M059J (cell line): ENCODE measurements at regions not wholly inside any gene's neighbourhood (a gene's known extent, or its start where the extent isn't known, plus 50 kb on each side); places are given as distances from the start of the nearest gene placed in this dataset.
A peak's percentile ranks its signal among the peaks of the same experiment; 100 is the strongest.
"Not testable (repeated sequence)": the region's sequence is repeated elsewhere in the genome, so short reads cannot be mapped to it uniquely, and the experiment has no call there.

ENCODE experiments used
- DNase-seq: peaks from one replicate; pipeline ENCODE4 v3.0.0-alpha.2; 2012; ENCODE audit warnings: low read depth

DNA sequence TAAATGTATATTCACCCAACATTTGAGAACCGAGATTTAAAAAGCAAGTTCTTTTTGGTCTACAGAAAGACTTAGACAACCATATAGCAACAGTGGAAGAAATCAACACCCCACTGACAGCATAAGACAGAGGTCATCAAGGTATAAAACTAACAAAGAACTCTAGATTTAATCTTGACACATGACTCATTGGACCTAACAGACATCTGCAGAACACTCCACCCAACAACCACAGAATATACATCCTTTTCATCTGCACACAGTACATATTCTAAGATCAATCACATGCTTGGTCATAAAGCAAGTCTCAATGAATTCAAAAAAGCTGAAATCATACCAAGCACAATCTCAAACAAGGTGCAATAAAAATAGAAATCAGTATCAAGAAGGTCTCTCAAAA, 65.8 kb downstream of the SPIN4 start:
- DNase-seq, result peak; percentile 2

DNA sequence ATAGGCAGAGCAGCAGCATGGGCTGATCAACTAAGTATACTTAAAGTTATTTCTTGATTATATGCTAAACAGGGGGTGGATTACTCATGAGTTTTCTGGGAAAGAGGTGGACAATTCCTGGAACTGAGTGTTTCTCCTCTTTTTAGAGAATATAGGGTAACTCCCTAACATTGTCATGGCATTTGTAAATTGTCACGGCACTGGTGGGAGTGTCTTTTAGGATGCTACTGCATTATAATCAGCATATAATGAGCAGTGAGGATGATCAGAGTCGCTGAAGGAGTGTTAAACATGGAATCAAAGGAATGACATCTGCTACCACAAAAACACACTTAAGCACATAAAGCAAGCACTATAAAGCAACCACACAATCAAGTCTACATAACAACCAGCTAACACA, 66.5 kb downstream of the SPIN4 start:
- DNase-seq, result no peak

DNA sequence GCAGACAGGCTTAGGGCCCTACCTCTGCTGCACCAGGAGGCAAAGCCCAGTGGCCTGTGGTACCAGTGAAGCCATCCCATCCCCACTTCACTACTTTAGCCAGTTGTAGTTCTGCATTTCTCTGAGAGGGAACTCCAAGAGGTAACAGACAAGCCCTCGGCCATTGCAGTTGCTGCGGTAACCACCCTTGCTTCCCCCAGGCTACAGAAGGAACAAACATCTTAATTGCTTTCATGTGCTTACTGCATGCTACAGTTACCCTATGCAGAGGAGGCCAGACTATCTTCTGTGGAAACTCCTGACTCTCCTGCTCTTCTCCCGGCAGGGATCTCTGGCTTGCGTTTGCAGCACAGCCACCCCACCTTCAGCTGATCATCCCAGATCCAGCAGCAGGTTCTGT, 67.8 kb downstream of the SPIN4 start:
- no peak for DNase-seq

DNA sequence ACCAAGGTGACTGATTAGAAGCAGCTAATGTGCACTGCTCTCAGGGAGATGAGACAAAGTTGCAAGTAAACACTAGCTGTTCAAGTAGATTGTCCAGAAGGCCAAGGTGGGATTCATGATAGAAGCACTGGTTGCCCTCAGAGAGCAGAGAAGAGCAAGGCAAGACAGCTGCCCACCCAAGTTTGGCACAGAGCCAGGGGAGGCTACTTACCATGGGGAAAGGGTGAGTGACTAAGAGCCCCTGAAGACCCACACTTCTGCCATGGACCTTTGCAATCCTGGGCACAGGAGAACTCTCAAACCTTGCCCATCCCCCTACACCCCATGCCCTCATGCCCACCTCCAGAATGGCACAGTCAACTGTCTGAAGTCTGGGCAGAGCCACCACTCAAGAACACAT, 68.3 kb downstream of the SPIN4 start:
- no peak for DNase-seq

DNA sequence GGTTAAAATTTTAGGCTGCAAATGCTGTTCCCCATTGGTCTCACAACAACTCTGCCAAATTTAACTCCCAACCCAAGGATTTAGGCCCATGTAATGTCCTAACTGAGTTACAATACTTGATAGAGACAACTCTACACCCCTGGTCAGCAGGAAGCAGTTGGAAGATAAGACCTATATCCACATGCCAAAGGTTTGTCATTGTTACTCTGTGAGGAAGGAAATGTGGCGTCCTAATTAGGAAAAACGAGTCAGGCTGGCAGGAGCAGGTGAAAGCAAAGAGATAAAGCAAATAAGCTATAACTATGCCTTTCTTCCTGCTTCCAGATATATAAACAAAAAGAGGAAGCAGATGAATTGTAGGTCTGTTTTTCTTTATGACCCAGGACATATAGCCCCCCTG, 69.1 kb downstream of the SPIN4 start:
- no peak for DNase-seq

DNA sequence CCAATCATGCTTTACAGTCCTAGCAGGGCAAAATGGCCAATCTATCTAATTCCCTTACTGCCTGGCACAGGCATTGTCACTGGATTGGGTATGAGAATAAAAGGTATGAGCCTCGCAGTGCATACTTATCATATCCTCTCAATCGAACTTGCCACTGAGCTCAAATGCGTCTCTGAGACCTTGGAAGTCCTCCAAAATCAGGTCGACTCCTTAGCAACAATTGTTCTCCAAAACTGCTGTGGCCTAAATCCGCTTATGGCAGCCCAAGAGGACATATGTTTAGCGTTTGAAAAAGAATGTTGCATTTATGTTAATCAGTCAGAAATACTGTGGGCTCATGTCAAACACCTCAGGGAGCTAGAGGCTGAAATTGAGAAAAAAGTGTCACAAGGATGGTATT, 69.7 kb downstream of the SPIN4 start:
- no peak for DNase-seq

DNA sequence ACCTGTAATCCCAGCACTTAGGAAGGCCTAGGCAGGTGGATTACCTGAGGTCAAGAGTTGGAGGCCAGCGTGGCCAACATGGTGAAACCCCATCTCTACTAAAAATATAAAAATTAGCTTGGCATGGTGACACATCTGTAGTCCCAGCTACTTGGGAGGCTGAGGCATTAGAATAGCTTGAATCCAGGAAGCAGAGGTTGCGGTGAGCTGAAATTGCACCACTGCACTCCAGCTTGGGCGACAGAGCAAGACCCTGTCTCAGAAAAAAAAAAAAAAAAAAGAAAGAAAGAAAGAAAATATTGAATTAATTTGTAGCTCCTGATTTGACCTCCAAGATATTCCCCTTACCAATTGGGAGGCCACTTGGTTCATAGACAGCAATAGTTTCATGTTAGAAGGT, 73.7 kb downstream of the SPIN4 start:
- not testable (repeated sequence) for DNase-seq

DNA sequence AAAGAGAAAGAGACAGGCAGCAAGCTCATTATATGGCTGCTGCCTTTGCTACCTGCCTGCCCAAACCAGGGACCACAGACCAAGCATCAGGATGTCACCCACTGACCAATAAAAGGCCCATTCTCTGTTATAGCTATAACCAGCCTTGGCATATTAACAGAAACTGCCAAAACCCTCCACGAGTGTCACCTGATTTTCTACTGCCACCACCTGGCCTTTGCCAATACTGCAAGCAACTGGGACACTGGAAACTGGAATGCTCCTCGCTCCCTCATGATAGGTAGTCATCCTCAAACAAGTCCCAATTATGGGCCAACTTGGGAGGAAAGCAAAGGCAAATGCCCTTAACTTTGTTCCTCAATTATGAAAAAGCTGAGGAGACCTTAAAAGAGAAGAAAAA, 76.0 kb downstream of the SPIN4 start:
- peak; percentile 35 for DNase-seq

DNA sequence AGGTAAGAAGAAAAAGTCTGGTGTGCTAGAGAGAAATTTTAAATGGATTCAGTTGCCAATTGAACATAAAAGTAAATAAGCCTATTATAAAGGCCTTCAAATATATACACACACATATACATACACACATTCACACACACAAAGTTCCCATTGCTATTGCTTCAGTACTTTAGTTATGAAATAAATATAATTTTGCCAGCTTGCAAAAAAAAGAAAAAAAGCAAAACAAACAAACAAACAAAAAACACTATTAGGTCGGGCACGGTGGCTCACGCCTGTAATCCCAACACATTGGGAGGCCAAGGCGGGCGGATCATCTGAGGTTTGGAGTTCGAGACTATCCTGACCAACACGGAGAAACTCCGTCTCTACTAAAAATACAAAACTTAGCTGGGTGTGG, 80.3 kb downstream of the SPIN4 start:
- DNase-seq, result no peak

DNA sequence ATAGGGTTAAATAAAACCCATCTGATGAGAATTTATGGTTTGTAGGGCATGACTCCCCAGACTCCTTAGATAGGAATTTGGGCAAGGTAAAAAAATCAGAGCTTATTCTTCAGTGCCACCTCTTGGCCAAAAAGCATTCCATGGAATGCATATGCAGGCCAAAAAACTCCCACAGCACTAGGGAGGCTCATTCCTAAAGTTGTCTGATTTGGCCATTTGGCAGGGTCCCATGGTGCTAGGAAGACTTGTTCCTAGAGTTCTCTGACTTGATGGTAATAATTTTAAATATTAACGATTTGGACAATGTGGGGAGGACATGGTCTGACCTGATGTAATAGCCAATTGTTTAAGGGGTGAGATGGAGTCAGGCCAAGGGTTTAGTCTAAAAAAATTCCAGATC, 93.0 kb downstream of the SPIN4 start:
- no peak for DNase-seq

DNA sequence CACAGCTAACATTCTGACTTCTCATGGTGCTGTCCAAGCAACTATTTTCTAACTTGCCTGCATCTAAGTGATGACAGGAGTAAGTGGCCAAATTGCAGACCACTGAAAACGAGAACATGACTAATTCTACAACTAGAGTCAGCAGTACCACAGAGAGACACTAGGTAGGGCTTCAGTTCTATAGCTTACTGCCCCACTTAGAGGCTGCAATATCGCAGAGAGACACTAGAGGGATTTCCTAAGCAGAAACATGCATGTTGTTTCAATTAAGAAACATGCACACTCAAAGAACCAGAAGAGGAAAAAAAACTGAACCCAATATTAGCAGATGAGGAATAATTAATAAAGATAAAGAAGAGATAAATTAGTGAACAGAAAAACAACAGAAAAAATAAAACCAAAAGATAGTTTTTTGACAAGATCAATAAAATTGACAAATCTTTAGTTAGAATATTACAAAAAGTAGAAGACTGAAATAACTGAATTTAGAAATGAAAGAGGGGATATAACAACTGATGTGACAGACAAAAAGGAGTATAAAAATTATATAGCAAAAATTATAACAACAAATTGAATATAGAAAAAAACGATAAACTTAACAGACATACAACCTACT, 100.8 kb downstream of the SPIN4 start:
- DNase-seq, result peak; percentile 78

DNA sequence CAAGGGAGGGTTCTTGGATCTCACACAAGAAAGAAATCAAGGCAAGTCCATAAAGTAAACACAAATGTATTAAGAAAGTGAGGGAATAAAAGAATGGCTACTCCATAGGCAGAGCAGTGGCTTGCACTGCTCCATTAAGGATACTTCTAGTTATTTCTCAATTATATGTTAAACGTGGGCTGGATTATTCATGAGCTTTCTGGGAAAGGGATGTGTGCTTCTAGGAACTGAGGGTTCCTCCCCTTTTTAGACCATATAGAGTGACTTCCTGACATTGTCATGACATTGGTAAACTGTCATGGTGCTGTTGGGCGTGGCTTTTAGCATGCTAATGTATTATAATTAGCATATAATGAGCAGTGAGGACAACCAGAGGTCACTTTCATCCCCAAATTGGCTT, 108.4 kb downstream of the SPIN4 start:
- not testable (repeated sequence) for DNase-seq

DNA sequence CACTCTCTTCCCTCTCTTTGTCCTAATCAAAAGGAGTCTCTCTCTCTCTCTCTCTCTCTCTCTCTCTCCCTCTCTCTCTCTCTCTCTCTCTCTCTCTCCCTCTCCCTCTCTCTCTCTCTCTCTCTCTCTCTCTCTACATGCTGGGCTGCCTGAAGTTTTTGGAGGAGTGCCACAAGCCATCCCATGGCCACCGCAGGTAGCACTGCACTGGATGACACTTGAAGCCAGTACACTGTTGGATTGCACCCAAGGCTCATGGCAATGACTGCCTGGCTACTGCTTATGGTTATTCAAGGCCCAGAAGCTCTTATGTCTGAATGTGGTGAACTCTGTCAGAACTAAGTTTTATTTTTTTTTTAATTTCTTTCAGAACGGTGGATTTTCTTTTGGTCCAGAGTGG, 115.2 kb downstream of the SPIN4 start:
- DNase-seq, result not testable (repeated sequence)

DNA sequence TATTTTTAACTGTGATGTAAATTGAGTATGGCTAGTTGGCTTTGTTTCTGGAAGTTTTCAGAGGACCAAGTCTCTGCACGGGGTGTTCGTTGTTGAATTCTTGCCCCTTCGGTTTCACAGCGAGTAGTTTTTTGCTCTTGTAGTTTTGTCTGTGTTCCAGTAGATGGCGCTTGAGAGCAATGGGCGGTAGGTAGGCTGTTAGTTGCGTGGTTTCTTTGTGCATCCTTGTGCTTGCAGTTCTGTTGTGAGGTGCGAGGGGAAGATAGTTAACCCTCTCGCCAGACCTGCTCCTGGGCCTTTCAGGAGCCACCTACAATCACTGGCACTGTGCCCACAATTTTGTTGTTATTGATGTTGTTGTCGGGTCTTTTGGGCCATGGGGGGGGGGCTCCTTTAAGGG, 118.1 kb downstream of the SPIN4 start:
- not testable (repeated sequence) for DNase-seq

DNA sequence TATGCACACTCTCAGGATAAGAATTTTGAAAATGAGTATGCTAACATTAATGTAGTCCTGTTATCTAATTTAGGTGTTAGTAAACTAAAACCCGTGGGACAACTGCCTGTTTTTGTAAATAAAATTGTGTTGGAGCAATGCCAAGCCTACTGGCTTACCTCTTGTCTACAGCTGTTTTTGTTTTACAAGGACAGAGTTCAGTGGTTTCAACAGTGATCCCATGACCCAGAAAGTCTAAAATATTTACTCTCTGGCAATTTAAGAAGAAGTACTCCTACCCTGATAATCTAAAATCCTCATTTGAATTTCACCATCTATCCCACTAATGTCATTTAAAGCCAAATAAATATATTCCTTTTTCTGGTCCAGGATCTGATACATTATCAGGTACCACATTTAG, 132.9 kb downstream of the SPIN4 start:
- DNase-seq, result not testable (repeated sequence)

DNA sequence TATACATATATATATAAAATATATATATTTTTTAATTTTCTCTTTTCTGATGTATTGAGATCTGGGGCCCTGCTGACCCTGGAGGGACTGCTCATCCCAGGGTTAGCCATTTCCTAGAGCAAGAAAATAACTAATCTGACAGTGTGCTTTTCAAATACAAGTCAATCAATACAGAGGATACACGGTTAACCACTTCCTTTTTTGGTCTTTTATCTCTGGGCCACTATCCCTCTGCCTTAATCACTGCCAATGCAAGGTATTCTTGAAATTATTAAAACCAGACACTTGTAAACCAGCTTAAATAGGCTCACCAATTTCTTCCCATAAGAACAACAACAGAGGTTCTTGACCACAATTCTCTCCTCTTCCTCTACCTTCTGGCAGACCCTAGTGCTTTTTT, 133.6 kb downstream of the SPIN4 start:
- not testable (repeated sequence) for DNase-seq

DNA sequence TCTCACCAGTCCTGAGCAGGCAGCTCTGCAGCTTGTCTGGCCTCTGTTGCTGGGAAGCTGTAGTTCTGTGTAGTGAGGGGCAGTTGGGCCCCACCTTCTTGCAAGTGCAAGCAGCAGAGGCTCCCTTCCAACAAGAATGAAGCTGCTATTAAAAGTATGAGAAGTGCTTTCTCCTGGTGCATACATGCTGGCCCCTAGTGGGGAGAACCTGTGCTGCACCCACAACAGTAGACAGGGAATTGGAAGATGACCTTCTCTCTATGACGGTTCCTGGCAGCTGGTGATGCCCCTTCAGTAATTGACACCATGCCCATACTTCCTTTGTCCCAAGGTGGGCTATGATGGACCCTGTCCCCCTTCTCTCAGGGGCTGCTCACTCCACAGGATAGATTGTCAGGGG, 141.5 kb downstream of the SPIN4 start:
- not testable (repeated sequence) for DNase-seq

DNA sequence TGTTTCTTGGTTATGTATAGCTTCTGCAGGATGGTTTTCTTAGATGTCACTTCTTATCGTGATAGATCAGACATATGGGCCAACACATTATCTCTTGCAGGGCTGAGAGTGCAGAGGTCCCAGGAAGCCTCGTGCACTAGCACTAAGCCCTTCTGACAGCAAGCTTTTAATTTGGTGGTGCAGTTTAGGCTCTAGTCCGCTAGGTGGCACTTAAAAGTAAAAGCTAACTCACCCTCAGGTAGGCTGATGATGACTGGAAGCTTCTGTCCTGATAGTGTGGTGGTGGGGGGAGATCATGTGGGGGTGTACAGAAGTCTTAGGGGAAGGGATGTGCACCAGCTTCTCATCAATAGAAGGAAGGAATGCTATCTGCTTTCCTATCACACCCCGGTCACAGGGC, 142.0 kb downstream of the SPIN4 start:
- DNase-seq, result not testable (repeated sequence)

DNA sequence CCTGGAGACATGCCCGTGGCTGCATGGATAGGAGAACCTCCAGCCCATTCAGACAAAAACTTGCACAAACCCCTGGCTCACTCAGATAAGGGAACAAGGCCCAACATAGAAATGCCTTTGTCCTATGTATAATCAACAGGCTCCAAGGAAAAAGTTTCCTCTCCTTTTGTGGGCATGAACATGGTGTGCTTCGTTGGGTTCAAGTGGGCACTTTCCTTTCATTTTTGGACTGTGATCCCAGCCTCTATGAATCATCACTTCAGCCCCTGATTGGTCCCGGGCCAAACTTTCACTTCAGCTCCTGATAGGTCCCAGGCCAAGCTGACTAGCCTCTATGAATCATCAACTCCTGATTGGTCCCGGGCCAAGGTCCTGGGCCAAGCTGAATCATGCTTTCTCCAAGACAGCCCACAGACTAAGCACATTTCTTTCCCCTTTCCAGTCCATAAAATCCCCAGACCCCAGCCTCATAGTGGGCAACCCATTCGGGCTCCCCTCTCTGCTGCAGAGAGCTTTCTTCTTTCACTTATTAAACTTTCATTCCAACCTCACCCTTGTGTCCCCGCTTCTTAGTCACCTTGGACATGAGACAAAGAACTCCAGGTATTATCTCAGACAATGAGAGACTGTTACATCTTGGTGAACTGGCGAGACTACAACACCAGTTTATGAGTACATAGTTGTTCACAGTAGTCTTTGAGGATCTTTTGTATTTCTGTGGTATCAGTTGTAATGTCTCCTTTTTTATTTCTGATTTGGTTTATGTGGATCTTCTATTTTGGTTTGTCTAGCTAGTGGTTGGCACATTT, 146.7 kb downstream of the SPIN4 start:
- DNase-seq, result not testable (repeated sequence)

DNA sequence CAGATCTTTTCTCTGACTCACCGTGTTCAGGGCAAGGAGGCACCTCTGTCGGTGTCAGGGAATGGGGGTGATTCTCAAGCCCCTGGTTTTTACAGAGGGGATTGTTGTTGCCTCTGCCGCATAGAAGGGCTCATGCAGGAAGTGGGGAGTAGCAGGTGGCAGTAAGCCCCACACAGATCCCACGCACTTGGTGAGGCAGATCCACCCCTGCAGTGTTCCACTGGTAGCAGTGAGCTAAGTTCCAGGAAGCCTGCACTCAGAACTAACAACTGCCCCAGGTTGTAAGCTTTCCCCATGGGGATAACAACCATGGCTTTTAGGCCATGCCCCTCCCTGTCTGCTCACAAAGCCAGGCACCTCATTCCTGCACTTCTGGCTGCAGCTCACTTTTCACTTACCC, 149.1 kb downstream of the SPIN4 start:
- DNase-seq, result not testable (repeated sequence)

DNA sequence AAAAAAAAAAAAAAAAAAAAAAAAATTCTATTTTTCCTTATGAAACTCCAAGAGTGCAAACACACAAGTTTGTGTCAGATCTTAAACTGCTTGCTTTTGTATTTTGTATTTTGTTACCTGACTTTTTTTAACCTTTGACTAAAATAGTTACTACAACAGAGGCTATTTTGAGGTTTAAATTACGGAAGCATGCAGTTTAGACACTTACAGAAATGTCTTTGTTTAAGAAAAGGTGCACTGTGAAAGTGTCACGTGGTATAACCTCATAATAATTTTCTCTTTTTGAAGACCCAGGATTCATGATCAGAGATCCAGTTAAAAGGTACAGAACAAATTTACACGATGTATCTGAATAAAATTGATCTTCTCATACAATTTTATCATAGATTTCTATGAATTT, 152.4 kb downstream of the SPIN4 start:
- DNase-seq, result not testable (repeated sequence)

DNA sequence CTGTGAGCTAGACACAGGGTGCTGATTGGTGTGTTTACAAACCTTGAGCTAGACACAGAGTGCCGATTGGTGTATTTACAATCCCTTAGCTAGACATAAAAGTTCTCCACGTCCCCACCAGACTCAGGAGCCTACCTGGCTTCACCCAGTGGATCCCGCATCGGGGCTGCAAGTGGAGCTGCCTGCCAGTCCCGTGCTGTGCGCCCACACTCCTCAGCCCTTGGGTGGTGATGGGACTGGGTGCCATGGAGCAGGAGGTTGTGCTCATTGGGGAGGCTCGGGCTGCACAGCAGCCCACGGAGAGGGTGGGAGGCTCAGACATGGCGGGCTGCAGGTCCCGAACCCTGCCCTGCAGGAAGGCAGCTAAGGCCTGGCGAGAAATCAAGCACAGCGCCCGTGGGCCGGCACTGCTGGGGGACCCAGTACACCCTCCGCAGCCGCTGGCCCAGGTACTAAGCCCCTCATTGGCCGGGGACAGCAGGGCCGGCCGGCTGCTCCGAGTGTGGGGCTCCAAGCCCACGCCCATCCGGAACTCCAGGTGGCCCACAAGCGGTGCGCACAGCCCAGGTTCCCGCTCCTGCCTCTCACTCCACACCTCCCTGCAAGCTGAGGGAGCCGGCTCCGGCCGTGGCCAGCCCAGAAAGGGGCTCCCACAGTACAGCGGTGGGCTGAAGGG, 158.6 kb downstream of the SPIN4 start:
- not testable (repeated sequence) for DNase-seq

DNA sequence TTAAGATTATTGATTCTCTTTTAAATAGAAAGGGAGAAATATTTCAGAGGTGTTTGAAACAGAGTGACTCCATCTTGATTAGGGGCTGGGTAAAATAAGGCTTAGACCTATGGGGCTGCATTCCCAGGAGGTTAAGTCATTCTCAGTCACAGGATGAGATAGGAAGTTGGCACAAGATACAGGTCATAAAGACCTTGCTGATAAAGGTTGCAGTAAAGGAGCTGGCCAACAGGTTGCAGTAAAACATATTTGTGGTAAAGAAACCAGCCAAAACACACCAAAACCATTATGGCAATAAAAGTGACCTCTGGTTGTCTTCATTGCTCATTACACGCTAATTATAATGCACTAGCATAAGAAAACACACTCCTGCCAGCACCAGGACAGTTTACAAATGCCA, 165.0 kb downstream of the SPIN4 start:
- peak; percentile 60 for DNase-seq
